Smooth muscle cell (in vitro differentiated cells): ENCODE measurements at regions not wholly inside any gene's neighbourhood (a gene's known extent, or its start where the extent isn't known, plus 50 kb on each side); places are given as distances from the start of the nearest gene placed in this dataset.

Source experiments
- DNase-seq: peaks from one replicate; lab custom pipeline; 2025; ENCODE audit not compliant: unreplicated experiment; lab: John Stamatoyannopoulos, UW
- H2AFZ ChIP-seq: fragments of 200-600 bp; sonication (generic); 2 replicates; pipeline ENCODE4 v1.6.0; 2016; ENCODE audit warnings: antibody characterized with exemption, low read depth, mild to moderate bottlenecking
- H3F3A ChIP-seq: fragments of 200-600 bp; sonication (generic); 2 replicates; pipeline ENCODE4 v1.6.0; 2017; ENCODE audit warnings: antibody characterized with exemption, low read depth
- H3K27ac ChIP-seq: fragments of 200-600 bp; sonication (generic); 2 replicates; pipeline ENCODE4 v1.5.1; 2016; ENCODE audit warnings: low read depth, mild to moderate bottlenecking
- H3K27me3 ChIP-seq: fragments of 200-600 bp; sonication (generic); 2 replicates; pipeline ENCODE4 v1.6.1; 2016; ENCODE audit warnings: low read depth, mild to moderate bottlenecking
- H3K36me3 ChIP-seq: fragments of 200-600 bp; sonication (generic); 2 replicates; pipeline ENCODE4 v1.5.1; 2016; ENCODE audit warnings: low read depth
- H3K4me1 ChIP-seq: fragments of 200-600 bp; sonication (generic); 2 replicates; pipeline ENCODE4 v1.5.1; 2016; ENCODE audit warnings: low read depth
- H3K4me2 ChIP-seq: fragments of 200-600 bp; sonication (generic); 2 replicates; pipeline ENCODE4 v1.6.0; 2016; ENCODE audit warnings: mild to moderate bottlenecking
- H3K4me3 ChIP-seq: fragments of 200-600 bp; sonication (generic); 2 replicates; pipeline ENCODE4 v1.5.1; 2016; ENCODE audit warnings: mild to moderate bottlenecking
- H3K79me2 ChIP-seq: fragments of 200-600 bp; sonication (generic); 2 replicates; pipeline ENCODE4 v1.6.0; 2016; ENCODE audit warnings: low read depth, mild to moderate bottlenecking
- H3K9ac ChIP-seq: fragments of 200-600 bp; sonication (generic); 2 replicates; pipeline ENCODE4 v1.6.0; 2016; ENCODE audit warnings: low read depth
- H3K9me3 ChIP-seq: fragments of 200-600 bp; sonication (generic); replicated peaks from 2 replicates; pipeline ENCODE4 v1.5.1; 2016; ENCODE audit warnings: low read depth
- H4K20me1 ChIP-seq: fragments of 200-600 bp; sonication (generic); 2 replicates; pipeline ENCODE4 v1.6.0; 2016; ENCODE audit warnings: low read depth
- WGBS: methylation state at CpG from one replicate; pipeline ENCODE4 v1.1.7; 2016; ENCODE audit warnings: low lambda C conversion rate; 5-methylcytosine and 5-hydroxymethylcytosine counted together
- TF ChIP-seq, protein P1 (sequence below): fragments of 200-600 bp; sonication (generic); IDR thresholded peaks from 2 replicates; pipeline ENCODE4 v1.5.1; 2017; ENCODE audit warnings: borderline replicate concordance, mild to moderate bottlenecking, antibody characterized with exemption; ENCODE audit not compliant: insufficient read depth, poor library complexity, severe bottlenecking

DNA sequence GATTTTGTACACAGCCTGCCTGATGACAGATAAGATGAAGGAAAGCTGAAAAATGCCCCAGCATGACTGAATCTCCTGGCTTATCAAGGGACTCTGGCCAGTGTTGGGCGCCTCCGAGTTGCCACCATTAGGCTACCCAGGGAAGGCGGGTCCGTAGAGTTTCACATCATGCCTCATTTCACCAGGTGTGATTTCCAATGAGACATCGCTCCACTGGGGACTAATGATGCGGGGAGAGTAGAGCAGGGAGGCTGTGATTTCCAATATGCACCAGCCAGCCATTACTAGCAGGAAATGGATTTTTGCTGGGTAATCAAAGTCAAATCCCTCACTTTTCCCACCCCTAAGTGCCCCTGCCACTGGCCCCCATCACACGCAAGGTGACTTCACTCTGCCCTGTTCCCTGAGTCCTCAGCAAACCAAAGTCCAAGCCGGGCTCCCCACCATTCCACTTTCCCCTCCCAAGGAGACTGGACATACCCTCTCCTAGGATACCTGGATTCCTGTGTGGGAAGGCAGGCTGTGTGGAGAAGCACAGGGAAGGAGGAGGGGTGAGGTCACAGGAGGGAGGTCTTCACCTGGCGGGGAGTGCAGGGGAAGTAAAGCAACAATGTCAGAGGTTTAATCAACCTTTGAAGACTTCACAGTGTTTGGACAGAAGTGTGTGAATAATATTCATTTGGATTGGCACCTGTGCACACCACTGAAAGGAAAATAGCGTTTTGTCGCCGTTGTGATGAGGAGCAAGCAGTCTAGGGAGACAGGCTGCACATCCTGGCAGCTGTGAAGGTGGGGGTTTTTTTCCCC is 613.3 kb upstream of the CADM1 start:
- H3F3A ChIP-seq: no peaks in the 10 kb centered on the region
- DNase-seq: no peak
- no peak overlapping the region for H2AFZ ChIP-seq
- H3K27ac ChIP-seq: no peak overlapping the region
- TF ChIP-seq, protein P1, sequence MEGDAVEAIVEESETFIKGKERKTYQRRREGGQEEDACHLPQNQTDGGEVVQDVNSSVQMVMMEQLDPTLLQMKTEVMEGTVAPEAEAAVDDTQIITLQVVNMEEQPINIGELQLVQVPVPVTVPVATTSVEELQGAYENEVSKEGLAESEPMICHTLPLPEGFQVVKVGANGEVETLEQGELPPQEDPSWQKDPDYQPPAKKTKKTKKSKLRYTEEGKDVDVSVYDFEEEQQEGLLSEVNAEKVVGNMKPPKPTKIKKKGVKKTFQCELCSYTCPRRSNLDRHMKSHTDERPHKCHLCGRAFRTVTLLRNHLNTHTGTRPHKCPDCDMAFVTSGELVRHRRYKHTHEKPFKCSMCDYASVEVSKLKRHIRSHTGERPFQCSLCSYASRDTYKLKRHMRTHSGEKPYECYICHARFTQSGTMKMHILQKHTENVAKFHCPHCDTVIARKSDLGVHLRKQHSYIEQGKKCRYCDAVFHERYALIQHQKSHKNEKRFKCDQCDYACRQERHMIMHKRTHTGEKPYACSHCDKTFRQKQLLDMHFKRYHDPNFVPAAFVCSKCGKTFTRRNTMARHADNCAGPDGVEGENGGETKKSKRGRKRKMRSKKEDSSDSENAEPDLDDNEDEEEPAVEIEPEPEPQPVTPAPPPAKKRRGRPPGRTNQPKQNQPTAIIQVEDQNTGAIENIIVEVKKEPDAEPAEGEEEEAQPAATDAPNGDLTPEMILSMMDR: no peak
- H3K79me2 ChIP-seq: no peaks in the 10 kb centered on the region
- no peaks in the 10 kb centered on the region for H3K4me1 ChIP-seq
- no peaks in the 10 kb centered on the region for H3K36me3 ChIP-seq
- no peak overlapping the region for H3K4me3 ChIP-seq
- H4K20me1 ChIP-seq: no peaks in the 10 kb centered on the region
- no peak overlapping the region for H3K4me2 ChIP-seq
- H3K9ac ChIP-seq: no peak overlapping the region
- WGBS: 90% methylated on average over 12 of the region's 12 CpGs
- H3K9me3 ChIP-seq: no peaks in the 10 kb centered on the region
- no peaks in the 10 kb centered on the region for H3K27me3 ChIP-seq

DNA sequence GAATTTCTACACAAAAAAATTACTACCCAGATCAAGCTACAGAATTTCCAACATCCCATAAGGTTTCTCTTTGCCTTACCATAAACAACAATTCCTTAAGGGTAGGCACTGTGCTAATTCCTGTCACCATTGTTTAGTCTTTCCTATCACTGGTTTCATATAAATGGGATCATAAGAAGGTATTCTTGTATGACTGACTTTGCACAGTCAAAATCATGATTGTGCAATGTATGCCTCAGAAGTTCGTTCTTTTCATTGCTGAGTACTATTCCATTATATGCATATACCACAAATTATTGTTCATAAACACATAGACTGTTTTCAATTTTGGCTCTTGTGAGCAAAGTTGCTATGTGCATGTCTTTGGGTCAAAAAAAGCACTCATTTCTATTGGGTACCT is 611.6 kb upstream of the CADM1 start:
- DNase-seq: no peak
- Histone ChIP-seq H2AFZ (no peak overlapping the region), H3K79me2 (no peaks in the 10 kb centered on the region), H3F3A (no peaks in the 10 kb centered on the region), H3K27me3 (no peaks in the 10 kb centered on the region), H3K9ac (no peak overlapping the region), H3K36me3 (no peaks in the 10 kb centered on the region), H4K20me1 (no peaks in the 10 kb centered on the region), H3K4me2 (no peak overlapping the region), H3K9me3 (no peaks in the 10 kb centered on the region), H3K4me1 (no peaks in the 10 kb centered on the region), H3K4me3 (no peak overlapping the region), H3K27ac (no peak overlapping the region)
- TF ChIP-seq, protein P1: no peak
- 96% methylated on average over 1 of the region's 1 CpG for WGBS

DNA sequence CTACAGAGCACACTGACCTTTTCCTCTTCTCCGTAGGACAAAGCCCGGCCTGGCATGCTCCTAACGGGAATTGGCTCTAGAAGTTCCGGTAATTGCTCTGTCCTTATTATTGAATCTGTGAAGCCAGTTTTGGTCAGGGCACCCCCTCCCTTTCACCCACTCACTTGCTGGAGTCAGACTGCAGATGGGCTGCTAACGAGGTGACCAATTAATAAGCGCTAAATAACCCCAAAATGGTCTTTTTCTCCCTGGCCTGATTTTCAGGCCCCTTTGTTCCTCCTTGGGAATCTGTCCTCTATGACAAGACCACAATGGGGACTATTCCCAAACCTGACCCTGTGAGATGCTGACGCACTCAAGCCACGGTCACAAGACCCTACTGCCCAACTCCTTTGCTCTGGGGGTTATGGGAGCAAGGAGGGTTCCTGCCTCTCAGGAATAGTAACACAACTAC is 610.0 kb upstream of the CADM1 start:
- H2AFZ ChIP-seq: no peak overlapping the region
- H3K27me3 ChIP-seq: no peaks in the 10 kb centered on the region
- no peak overlapping the region for H3K9ac ChIP-seq
- no peak overlapping the region for H3K27ac ChIP-seq
- TF ChIP-seq, protein P1: no peak
- no peaks in the 10 kb centered on the region for H3K9me3 ChIP-seq
- no peak for DNase-seq
- H3K4me3 ChIP-seq: no peak overlapping the region
- H3K4me2 ChIP-seq: no peak overlapping the region
- H3K79me2 ChIP-seq: no peaks in the 10 kb centered on the region
- 93% methylated on average over 8 of the region's 8 CpGs for WGBS
- H3K36me3 ChIP-seq: no peaks in the 10 kb centered on the region
- H3K4me1 ChIP-seq: no peaks in the 10 kb centered on the region
- no peaks in the 10 kb centered on the region for H4K20me1 ChIP-seq
- H3F3A ChIP-seq: no peaks in the 10 kb centered on the region
